ENCODE measurements at regions not wholly inside any gene's neighbourhood (a gene's known extent, or its start where the extent isn't known, plus 50 kb on each side); places are given as distances from the start of the nearest gene placed in this dataset.

GRCh38 chr2:9112079-9112721, 94.4 kb upstream of the ASAP2 start:
- WGBS, 2 donors: 76 to 78% methylated on average over 23 of the region's 23 CpGs
- intact Hi-C loops (cut with DNase I; ENCODE audit: low total_unique reads): no loop called here
- Histone ChIP-seq H3K9me3 (no peaks in the 10 kb centered on the region), H3K4me3 (no peak overlapping the region), H3K36me3 (ENCODE audit: low read depth, missing control alignments) (no peaks in the 10 kb centered on the region), H3K4me1 (no peaks in the 10 kb centered on the region), H3K27me3 (no peaks in the 10 kb centered on the region), H3K27ac (no peak overlapping the region)
- TF ChIP-seq POLR2A (IDR thresholded peaks at IDR 0.05): no peak
- TF ChIP-seq, protein P1, sequence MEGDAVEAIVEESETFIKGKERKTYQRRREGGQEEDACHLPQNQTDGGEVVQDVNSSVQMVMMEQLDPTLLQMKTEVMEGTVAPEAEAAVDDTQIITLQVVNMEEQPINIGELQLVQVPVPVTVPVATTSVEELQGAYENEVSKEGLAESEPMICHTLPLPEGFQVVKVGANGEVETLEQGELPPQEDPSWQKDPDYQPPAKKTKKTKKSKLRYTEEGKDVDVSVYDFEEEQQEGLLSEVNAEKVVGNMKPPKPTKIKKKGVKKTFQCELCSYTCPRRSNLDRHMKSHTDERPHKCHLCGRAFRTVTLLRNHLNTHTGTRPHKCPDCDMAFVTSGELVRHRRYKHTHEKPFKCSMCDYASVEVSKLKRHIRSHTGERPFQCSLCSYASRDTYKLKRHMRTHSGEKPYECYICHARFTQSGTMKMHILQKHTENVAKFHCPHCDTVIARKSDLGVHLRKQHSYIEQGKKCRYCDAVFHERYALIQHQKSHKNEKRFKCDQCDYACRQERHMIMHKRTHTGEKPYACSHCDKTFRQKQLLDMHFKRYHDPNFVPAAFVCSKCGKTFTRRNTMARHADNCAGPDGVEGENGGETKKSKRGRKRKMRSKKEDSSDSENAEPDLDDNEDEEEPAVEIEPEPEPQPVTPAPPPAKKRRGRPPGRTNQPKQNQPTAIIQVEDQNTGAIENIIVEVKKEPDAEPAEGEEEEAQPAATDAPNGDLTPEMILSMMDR (IDR thresholded peaks at IDR 0.05): no peak
- DNase-seq: no peak

- H3K27ac ChIP-seq: no peak overlapping the region
- no peak for DNase-seq
- TF ChIP-seq POLR2A (IDR thresholded peaks at IDR 0.05): no peak
- TF ChIP-seq, protein P1 (IDR thresholded peaks at IDR 0.05): no peak
- H3K36me3 ChIP-seq (ENCODE audit: low read depth, missing control alignments): no peaks in the 10 kb centered on the region
- no peaks in the 10 kb centered on the region for H3K4me1 ChIP-seq
- intact Hi-C loops (cut with DNase I; ENCODE audit: low total_unique reads): no loop called here
- no peak overlapping the region for H3K4me3 ChIP-seq
- H3K27me3 ChIP-seq: no peaks in the 10 kb centered on the region
- no peaks in the 10 kb centered on the region for H3K9me3 ChIP-seq
- 90 to 94% methylated on average over 13 to 15 of the region's 15 CpGs for WGBS, 2 donors
Measured at GRCh38 chr2:9110893-9111569, 95.6 kb upstream of the ASAP2 start.

- H3K9me3 ChIP-seq: no peaks in the 10 kb centered on the region
- TF ChIP-seq, protein P1 (IDR thresholded peaks at IDR 0.05): no peak
- TF ChIP-seq POLR2A (IDR thresholded peaks at IDR 0.05): no peak
- DNase-seq: no peak
- H3K4me3 ChIP-seq: no peak overlapping the region
- H3K27me3 ChIP-seq: no peaks in the 10 kb centered on the region
- no peaks in the 10 kb centered on the region for H3K4me1 ChIP-seq
- 97 to 100% methylated on average over 1 to 6 of the region's 6 CpGs for WGBS, 2 donors
- H3K27ac ChIP-seq: no peak overlapping the region
- H3K36me3 ChIP-seq (ENCODE audit: low read depth, missing control alignments): no peaks in the 10 kb centered on the region
- intact Hi-C loops (cut with DNase I; ENCODE audit: low total_unique reads): no loop called here
Measured at GRCh38 chr2:9110346-9110884, 96.2 kb upstream of the ASAP2 start.

GRCh38 chr2:9109871-9110270, 96.7 kb upstream of the ASAP2 start:
- no peak for TF ChIP-seq POLR2A (IDR thresholded peaks at IDR 0.05)
- TF ChIP-seq, protein P1 (IDR thresholded peaks at IDR 0.05): no peak
- Histone ChIP-seq H3K27ac (no peak overlapping the region), H3K9me3 (no peaks in the 10 kb centered on the region), H3K27me3 (no peaks in the 10 kb centered on the region), H3K36me3 (ENCODE audit: low read depth, missing control alignments) (no peaks in the 10 kb centered on the region), H3K4me3 (no peak overlapping the region), H3K4me1 (no peaks in the 10 kb centered on the region)
- no peak for DNase-seq
- WGBS, 2 donors: 86 to 92% methylated on average over 5 to 11 of the region's 11 CpGs
- intact Hi-C loops (cut with DNase I; ENCODE audit: low total_unique reads): no loop called here

Data from testis (tissue), 2 donors.